IPS-18a (cell line): ENCODE measurements at regions not wholly inside any gene's neighbourhood (a gene's known extent, or its start where the extent isn't known, plus 50 kb on each side); places are given as distances from the start of the nearest gene placed in this dataset.

Experiments used
- H3K27ac ChIP-seq: one replicate; pipeline ENCODE4 v1.5.1; 2013; ENCODE audit warnings: low read length
- H3K27me3 ChIP-seq: one replicate; pipeline ENCODE4 v1.6.1; 2013; ENCODE audit warnings: mild to moderate bottlenecking, low read length; ENCODE audit not compliant: control insufficient read depth, insufficient read depth
- H3K36me3 ChIP-seq: one replicate; pipeline ENCODE4 v1.6.1; 2013; ENCODE audit warnings: low read depth, low read length; ENCODE audit not compliant: control insufficient read depth
- H3K4me1 ChIP-seq: one replicate; pipeline ENCODE4 v1.6.1; 2013; ENCODE audit warnings: low read depth, low read length; ENCODE audit not compliant: control insufficient read depth
- H3K4me3 ChIP-seq: one replicate; pipeline ENCODE4 v1.5.1; 2013; ENCODE audit warnings: low read length
- H3K9ac ChIP-seq: one replicate; pipeline ENCODE4 v1.6.1; 2013; ENCODE audit warnings: mild to moderate bottlenecking, low read length, moderate library complexity
- H3K9me3 ChIP-seq: one replicate; pipeline ENCODE4 v1.6.1; 2013; ENCODE audit warnings: low read depth, low read length; ENCODE audit not compliant: control insufficient read depth

- Histone ChIP-seq H3K27ac (no peak overlapping the region), H3K9me3 (no peaks in the 10 kb centered on the region), H3K27me3 (no peaks in the 10 kb centered on the region), H3K9ac (no peak overlapping the region), H3K36me3 (no peaks in the 10 kb centered on the region), H3K4me1 (no peaks in the 10 kb centered on the region), H3K4me3 (no peak overlapping the region)
These were observed 162.3 kb downstream of the COX7C start for GRCh38 chr5:86780018-86780417.

GRCh38 chr5:86786955-86787354 lies 169.2 kb downstream of the COX7C start:
- no peaks in the 10 kb centered on the region for H3K4me1 ChIP-seq
- H3K27me3 ChIP-seq, result no peaks in the 10 kb centered on the region
- no peak overlapping the region for H3K4me3 ChIP-seq
- no peak overlapping the region for H3K27ac ChIP-seq
- H3K36me3 ChIP-seq, result no peaks in the 10 kb centered on the region
- no peaks in the 10 kb centered on the region for H3K9me3 ChIP-seq
- H3K9ac ChIP-seq, result no peak overlapping the region

- Histone ChIP-seq H3K9me3 (no peaks in the 10 kb centered on the region), H3K4me1 (no peaks in the 10 kb centered on the region), H3K36me3 (no peaks in the 10 kb centered on the region), H3K27ac (no peak overlapping the region), H3K9ac (no peak overlapping the region), H3K27me3 (no peaks in the 10 kb centered on the region), H3K4me3 (no peak overlapping the region)
These were observed 177.9 kb downstream of the COX7C start for GRCh38 chr5:86795659-86796058.

GRCh38 chr5:86797677-86798076 lies 179.9 kb downstream of the COX7C start:
- Histone ChIP-seq H3K4me3 (no peak overlapping the region), H3K9ac (no peak overlapping the region), H3K4me1 (no peaks in the 10 kb centered on the region), H3K27me3 (no peaks in the 10 kb centered on the region), H3K9me3 (no peaks in the 10 kb centered on the region), H3K27ac (no peak overlapping the region), H3K36me3 (no peaks in the 10 kb centered on the region)

GRCh38 chr5:86806206-86806605 lies 188.5 kb downstream of the COX7C start:
- peaks cover 8% of the 10 kb centered on the region for H3K9me3 ChIP-seq
- H3K9ac ChIP-seq, result no peak overlapping the region
- H3K4me3 ChIP-seq, result no peak overlapping the region
- H3K4me1 ChIP-seq, result no peaks in the 10 kb centered on the region
- H3K27me3 ChIP-seq, result no peaks in the 10 kb centered on the region
- no peak overlapping the region for H3K27ac ChIP-seq
- H3K36me3 ChIP-seq, result no peaks in the 10 kb centered on the region

- H3K36me3 ChIP-seq, result no peaks in the 10 kb centered on the region
- H3K9ac ChIP-seq, result no peak overlapping the region
- peaks cover 8% of the 10 kb centered on the region for H3K9me3 ChIP-seq
- no peak overlapping the region for H3K4me3 ChIP-seq
- H3K27me3 ChIP-seq, result no peaks in the 10 kb centered on the region
- no peak overlapping the region for H3K27ac ChIP-seq
- no peaks in the 10 kb centered on the region for H3K4me1 ChIP-seq
These were observed 189.6 kb downstream of the COX7C start for GRCh38 chr5:86807046-86808031.

- Histone ChIP-seq H3K4me3 (no peak overlapping the region), H3K36me3 (no peaks in the 10 kb centered on the region), H3K9me3 (no peaks in the 10 kb centered on the region), H3K27me3 (no peaks in the 10 kb centered on the region), H3K27ac (no peak overlapping the region), H3K4me1 (no peaks in the 10 kb centered on the region), H3K9ac (no peak overlapping the region)
These were observed 196.6 kb downstream of the COX7C start for GRCh38 chr5:86814315-86814714.

GRCh38 chr5:86814907-86815306 lies 197.2 kb downstream of the COX7C start:
- no peak overlapping the region for H3K27ac ChIP-seq
- H3K27me3 ChIP-seq, result no peaks in the 10 kb centered on the region
- no peaks in the 10 kb centered on the region for H3K4me1 ChIP-seq
- H3K4me3 ChIP-seq, result no peak overlapping the region
- H3K36me3 ChIP-seq, result no peaks in the 10 kb centered on the region
- H3K9ac ChIP-seq, result no peak overlapping the region
- no peaks in the 10 kb centered on the region for H3K9me3 ChIP-seq

- Histone ChIP-seq H3K27ac (no peak overlapping the region), H3K9ac (no peak overlapping the region), H3K9me3 (no peaks in the 10 kb centered on the region), H3K36me3 (no peaks in the 10 kb centered on the region), H3K4me1 (no peaks in the 10 kb centered on the region), H3K27me3 (no peaks in the 10 kb centered on the region), H3K4me3 (no peak overlapping the region)
These were observed 206.9 kb downstream of the COX7C start for GRCh38 chr5:86824637-86825036.

GRCh38 chr5:86831128-86831527 lies 213.4 kb downstream of the COX7C start:
- Histone ChIP-seq H3K27me3 (no peaks in the 10 kb centered on the region), H3K4me3 (no peak overlapping the region)

GRCh38 chr5:86833868-86834267 lies 216.1 kb downstream of the COX7C start:
- H3K9ac ChIP-seq, result no peak overlapping the region
- H3K4me1 ChIP-seq, result no peaks in the 10 kb centered on the region
- H3K27ac ChIP-seq, result no peak overlapping the region
- H3K9me3 ChIP-seq, result no peaks in the 10 kb centered on the region
- no peaks in the 10 kb centered on the region for H3K27me3 ChIP-seq
- no peak overlapping the region for H3K4me3 ChIP-seq
- no peaks in the 10 kb centered on the region for H3K36me3 ChIP-seq

More at GRCh38 chr5:86831128-86831527, 213.4 kb downstream of the COX7C start:
- Histone ChIP-seq H3K9me3 (no peaks in the 10 kb centered on the region), H3K27ac (no peak overlapping the region), H3K9ac (no peak overlapping the region), H3K36me3 (no peaks in the 10 kb centered on the region), H3K4me1 (no peaks in the 10 kb centered on the region)

GRCh38 chr5:86837610-86838009 lies 219.9 kb downstream of the COX7C start:
- Histone ChIP-seq H3K36me3 (no peaks in the 10 kb centered on the region), H3K4me1 (no peaks in the 10 kb centered on the region), H3K9me3 (no peaks in the 10 kb centered on the region), H3K9ac (no peak overlapping the region), H3K27ac (no peak overlapping the region), H3K4me3 (no peak overlapping the region), H3K27me3 (no peaks in the 10 kb centered on the region)
